ENCODE measurements at regions not wholly inside any gene's neighbourhood (a gene's known extent, or its start where the extent isn't known, plus 50 kb on each side); places are given as distances from the start of the nearest gene placed in this dataset.

- Histone ChIP-seq H3K9me3 (no peaks in the 10 kb centered on the region), H3K27ac (ENCODE audit: low read length) (no peak overlapping the region), H3K27me3 (replicated peaks in 1 of 2; ENCODE audit: control insufficient read depth in 2 of 2, extremely low read depth in 1 of 2, insufficient read depth in 2 of 2, low read length in 1 of 2) (peaks cover 0 to 14% of the 10 kb centered on the region in 2 experiments), H3K4me3 (ENCODE audit: control insufficient read depth in 1 of 2, extremely low read depth in 1 of 2, low read length in 1 of 2) (no peak overlapping the region), H3K4me1 (ENCODE audit: control insufficient read depth in 1 of 2, extremely low read depth in 1 of 2, insufficient read depth in 2 of 2, low read length in 2 of 2) (no peaks in the 10 kb centered on the region), H3K36me3 (ENCODE audit: control insufficient read depth in 2 of 2, extremely low read depth in 1 of 2, insufficient read depth in 1 of 2, low read length in 1 of 2) (no peaks in the 10 kb centered on the region)
- no peaks in the 10 kb centered on the region for H3K9me3 Mint-ChIP-seq
- H3K27me3 Mint-ChIP-seq = peaks cover 3 to 9% of the 10 kb centered on the region in 2 donors
- no peak for DNase-seq
- ChIA-PET POLR2A (no interaction called here), CTCF (no interaction called here)
- ATAC-seq (replicated peaks in 1 of 4) = no peak
- no peak overlapping the region for H3K4me3 Mint-ChIP-seq
- no peaks in the 10 kb centered on the region for H3K36me3 Mint-ChIP-seq
- 100% methylated on average over 1 of the region's 4 CpGs for whole genome bisulfite sequencing (ENCODE audit: insufficient coverage)
- H3K4me1 Mint-ChIP-seq = no peaks in the 10 kb centered on the region
- H3K27ac Mint-ChIP-seq = peak overlapping the region in 1 of 2 donors; percentile 65
Measured at GRCh38 chr12:114741940-114742339, 58.0 kb upstream of the TBX3 start.

- Histone ChIP-seq H3K36me3 (ENCODE audit: control insufficient read depth in 2 of 2, extremely low read depth in 1 of 2, insufficient read depth in 1 of 2, low read length in 1 of 2) (no peaks in the 10 kb centered on the region), H3K27ac (ENCODE audit: low read length) (no peak overlapping the region), H3K4me1 (ENCODE audit: control insufficient read depth in 1 of 2, extremely low read depth in 1 of 2, insufficient read depth in 2 of 2, low read length in 2 of 2) (no peaks in the 10 kb centered on the region), H3K9me3 (no peaks in the 10 kb centered on the region), H3K27me3 (replicated peaks in 1 of 2; ENCODE audit: control insufficient read depth in 2 of 2, extremely low read depth in 1 of 2, insufficient read depth in 2 of 2, low read length in 1 of 2) (peaks cover 0 to 28% of the 10 kb centered on the region in 2 experiments), H3K4me3 (ENCODE audit: control insufficient read depth in 1 of 2, extremely low read depth in 1 of 2, low read length in 1 of 2) (no peak overlapping the region)
- DNase-seq = no peak
- Mint-ChIP-seq H3K4me3 (no peak overlapping the region), H3K36me3 (no peaks in the 10 kb centered on the region), H3K27ac (no peak overlapping the region), H3K4me1 (no peaks in the 10 kb centered on the region), H3K27me3 (peaks cover 13 to 14% of the 10 kb centered on the region in 2 donors), H3K9me3 (no peaks in the 10 kb centered on the region)
- CTCF ChIA-PET = no interaction called here
- 100% methylated on average over 1 of the region's 7 CpGs for WGBS (ENCODE audit: insufficient coverage)
- no peak for ATAC-seq (replicated peaks in 1 of 4)
- POLR2A ChIA-PET = no interaction called here
Measured at GRCh38 chr12:114740448-114740847, 56.5 kb upstream of the TBX3 start.

- peaks cover 0 to 45% of the 10 kb centered on the region in 2 experiments for H3K27me3 ChIP-seq (replicated peaks in 1 of 2; ENCODE audit: control insufficient read depth in 2 of 2, extremely low read depth in 1 of 2, insufficient read depth in 2 of 2, low read length in 1 of 2)
- no peak overlapping the region for H3K4me3 Mint-ChIP-seq
- H3K36me3 Mint-ChIP-seq = no peaks in the 10 kb centered on the region
- ChIA-PET POLR2A (no interaction called here), CTCF (interaction anchor here in 1 of 2 donors (0.6 to 0.8 kb wide), 2 partner anchors 240 to 1134 kb away, joined by 3 to 4 read pairs; no protein-coding TSS in a partner anchor)
- no peaks in the 10 kb centered on the region for H3K36me3 ChIP-seq (ENCODE audit: control insufficient read depth in 2 of 2, extremely low read depth in 1 of 2, insufficient read depth in 1 of 2, low read length in 1 of 2)
- no peaks in the 10 kb centered on the region for H3K9me3 ChIP-seq
- DNase-seq (no peak), ATAC-seq (replicated peaks in 1 of 4) (no peak)
- H3K4me1 Mint-ChIP-seq = peaks cover 0 to 1% (median 0%) of the 10 kb centered on the region in 3 donors
- no peak overlapping the region for H3K4me3 ChIP-seq (ENCODE audit: control insufficient read depth in 1 of 2, extremely low read depth in 1 of 2, low read length in 1 of 2)
- WGBS (ENCODE audit: insufficient coverage) = 25% methylated on average over 1 of the region's 9 CpGs
- no peaks in the 10 kb centered on the region for H3K9me3 Mint-ChIP-seq
- no peak overlapping the region for H3K27ac Mint-ChIP-seq
- peaks cover 25 to 29% of the 10 kb centered on the region in 2 donors for H3K27me3 Mint-ChIP-seq
- H3K4me1 ChIP-seq (ENCODE audit: control insufficient read depth in 1 of 2, extremely low read depth in 1 of 2, insufficient read depth in 2 of 2, low read length in 2 of 2) = no peaks in the 10 kb centered on the region
- no peak overlapping the region for H3K27ac ChIP-seq (ENCODE audit: low read length)
Measured at GRCh38 chr12:114738460-114739184, 54.6 kb upstream of the TBX3 start.

GRCh38 chr12:114735680-114736374 lies 51.9 kb upstream of the TBX3 start:
- 17% methylated on average over 34 of the region's 43 CpGs for WGBS (ENCODE audit: insufficient coverage)
- no peaks in the 10 kb centered on the region for H3K36me3 Mint-ChIP-seq
- H3K4me1 Mint-ChIP-seq = peaks cover 0 to 1% (median 0%) of the 10 kb centered on the region in 3 donors
- H3K4me3 ChIP-seq (ENCODE audit: control insufficient read depth in 1 of 2, extremely low read depth in 1 of 2, low read length in 1 of 2) = no peak overlapping the region
- H3K36me3 ChIP-seq (ENCODE audit: control insufficient read depth in 2 of 2, extremely low read depth in 1 of 2, insufficient read depth in 1 of 2, low read length in 1 of 2) = no peaks in the 10 kb centered on the region
- POLR2A ChIA-PET = no interaction called here
- H3K4me3 Mint-ChIP-seq = no peak overlapping the region
- H3K27me3 Mint-ChIP-seq = peaks cover 23 to 35% of the 10 kb centered on the region in 2 donors
- CTCF ChIA-PET = no interaction called here
- peaks cover 0 to 52% of the 10 kb centered on the region in 2 experiments for H3K27me3 ChIP-seq (replicated peaks in 1 of 2; ENCODE audit: control insufficient read depth in 2 of 2, extremely low read depth in 1 of 2, insufficient read depth in 2 of 2, low read length in 1 of 2)
- no peak for DNase-seq
- H3K27ac Mint-ChIP-seq = no peak overlapping the region
- no peak for ATAC-seq (replicated peaks in 1 of 4)
- H3K4me1 ChIP-seq (ENCODE audit: control insufficient read depth in 1 of 2, extremely low read depth in 1 of 2, insufficient read depth in 2 of 2, low read length in 2 of 2) = no peaks in the 10 kb centered on the region
- H3K27ac ChIP-seq (ENCODE audit: low read length) = no peak overlapping the region
- H3K9me3 ChIP-seq = no peaks in the 10 kb centered on the region
- H3K9me3 Mint-ChIP-seq = no peaks in the 10 kb centered on the region

GRCh38 chr12:114735011-114735410 lies 51.0 kb upstream of the TBX3 start:
- ChIA-PET CTCF (no interaction called here), POLR2A (no interaction called here)
- ATAC-seq (replicated peaks in 1 of 4) = no peak
- no peak for DNase-seq
- H3K9me3 ChIP-seq = no peaks in the 10 kb centered on the region
- no peak overlapping the region for H3K27ac ChIP-seq (ENCODE audit: low read length)
- Mint-ChIP-seq H3K27me3 (peaks cover 23 to 35% of the 10 kb centered on the region in 2 donors), H3K4me3 (no peak overlapping the region), H3K4me1 (peaks cover 0 to 1% (median 0%) of the 10 kb centered on the region in 3 donors), H3K36me3 (no peaks in the 10 kb centered on the region), H3K27ac (no peak overlapping the region), H3K9me3 (no peaks in the 10 kb centered on the region)
- WGBS (ENCODE audit: insufficient coverage) = 18% methylated on average over 8 of the region's 12 CpGs
- peaks cover 0 to 48% of the 10 kb centered on the region in 2 experiments for H3K27me3 ChIP-seq (replicated peaks in 1 of 2; ENCODE audit: control insufficient read depth in 2 of 2, extremely low read depth in 1 of 2, insufficient read depth in 2 of 2, low read length in 1 of 2)
- no peak overlapping the region for H3K4me3 ChIP-seq (ENCODE audit: control insufficient read depth in 1 of 2, extremely low read depth in 1 of 2, low read length in 1 of 2)
- no peaks in the 10 kb centered on the region for H3K36me3 ChIP-seq (ENCODE audit: control insufficient read depth in 2 of 2, extremely low read depth in 1 of 2, insufficient read depth in 1 of 2, low read length in 1 of 2)
- H3K4me1 ChIP-seq (ENCODE audit: control insufficient read depth in 1 of 2, extremely low read depth in 1 of 2, insufficient read depth in 2 of 2, low read length in 2 of 2) = no peaks in the 10 kb centered on the region

- H3K27me3 ChIP-seq (replicated peaks in 1 of 2; ENCODE audit: control insufficient read depth in 2 of 2, extremely low read depth in 1 of 2, insufficient read depth in 2 of 2, low read length in 1 of 2) = peaks cover 0 to 48% of the 10 kb centered on the region in 2 experiments
- no peak overlapping the region for H3K4me3 Mint-ChIP-seq
- no peaks in the 10 kb centered on the region for H3K36me3 Mint-ChIP-seq
- peaks cover 0 to 1% (median 0%) of the 10 kb centered on the region in 3 donors for H3K4me1 Mint-ChIP-seq
- no peaks in the 10 kb centered on the region for H3K9me3 ChIP-seq
- WGBS (ENCODE audit: insufficient coverage) = 40% methylated on average over 1 of the region's 9 CpGs
- H3K27me3 Mint-ChIP-seq = peaks cover 19 to 35% of the 10 kb centered on the region in 2 donors
- H3K27ac ChIP-seq (ENCODE audit: low read length) = no peak overlapping the region
- POLR2A ChIA-PET = no interaction called here
- H3K4me3 ChIP-seq (ENCODE audit: control insufficient read depth in 1 of 2, extremely low read depth in 1 of 2, low read length in 1 of 2) = no peak overlapping the region
- no peak for DNase-seq
- CTCF ChIA-PET = no interaction called here
- no peaks in the 10 kb centered on the region for H3K9me3 Mint-ChIP-seq
- H3K27ac Mint-ChIP-seq = no peak overlapping the region
- no peaks in the 10 kb centered on the region for H3K36me3 ChIP-seq (ENCODE audit: control insufficient read depth in 2 of 2, extremely low read depth in 1 of 2, insufficient read depth in 1 of 2, low read length in 1 of 2)
- H3K4me1 ChIP-seq (ENCODE audit: control insufficient read depth in 1 of 2, extremely low read depth in 1 of 2, insufficient read depth in 2 of 2, low read length in 2 of 2) = no peaks in the 10 kb centered on the region
- no peak for ATAC-seq (replicated peaks in 1 of 4)
Measured at GRCh38 chr12:114733919-114734318, 49.9 kb upstream of the TBX3 start.
